HG02642 (cell line): ENCODE measurements at regions not wholly inside any gene's neighbourhood (a gene's known extent, or its start where the extent isn't known, plus 50 kb on each side); places are given as distances from the start of the nearest gene placed in this dataset.
"Not testable (repeated sequence)": the region's sequence is repeated elsewhere in the genome, so short reads cannot be mapped to it uniquely, and the experiment has no call there.

Experiments used
- ATAC-seq: cut with Tn5 transposase; IDR thresholded peaks from one replicate; pipeline ENCODE4 v1.9.1; 2021; ENCODE audit warnings: mild to moderate bottlenecking; ENCODE audit not compliant: unreplicated experiment, poor library complexity

GRCh38 chr18:27527856-27528255 lies 342.7 kb upstream of the CHST9 start:
- ATAC-seq: no peak

- no peak for ATAC-seq
Measured at GRCh38 chr18:27520401-27520800, 335.3 kb upstream of the CHST9 start.

GRCh38 chr18:27510036-27510633 lies 325.0 kb upstream of the CHST9 start:
- not testable (repeated sequence) for ATAC-seq

- ATAC-seq: no peak
Measured at GRCh38 chr18:27501671-27502070, 316.6 kb upstream of the CHST9 start.

- no peak for ATAC-seq
Measured at GRCh38 chr18:27500531-27500930, 315.4 kb upstream of the CHST9 start.

GRCh38 chr18:27497246-27497645 lies 312.1 kb upstream of the CHST9 start:
- no peak for ATAC-seq

- ATAC-seq: no peak
Measured at GRCh38 chr18:27493182-27493581, 308.1 kb upstream of the CHST9 start.

DNA sequence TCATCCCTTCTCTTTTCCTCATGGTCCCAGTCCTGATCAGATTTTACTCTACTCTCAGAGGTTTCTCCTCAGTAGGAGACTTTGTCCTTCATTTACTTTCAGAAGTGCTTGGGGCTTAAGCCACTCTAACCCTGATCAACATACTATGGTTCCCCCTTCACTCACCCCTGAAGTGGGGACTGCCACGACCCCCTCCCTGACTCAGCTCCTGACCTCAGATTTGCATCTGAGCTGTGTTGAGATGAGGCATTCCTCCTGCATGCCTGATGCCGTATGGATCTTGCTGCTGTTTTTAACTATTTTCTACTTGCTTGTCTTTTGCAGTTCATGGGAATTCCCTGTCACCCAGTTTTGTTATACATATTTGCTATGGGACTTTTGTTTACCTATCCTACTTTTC lies 306.7 kb upstream of the CHST9 start:
- ATAC-seq: no peak

GRCh38 chr18:27483276-27483675 lies 298.2 kb upstream of the CHST9 start:
- ATAC-seq: no peak

DNA sequence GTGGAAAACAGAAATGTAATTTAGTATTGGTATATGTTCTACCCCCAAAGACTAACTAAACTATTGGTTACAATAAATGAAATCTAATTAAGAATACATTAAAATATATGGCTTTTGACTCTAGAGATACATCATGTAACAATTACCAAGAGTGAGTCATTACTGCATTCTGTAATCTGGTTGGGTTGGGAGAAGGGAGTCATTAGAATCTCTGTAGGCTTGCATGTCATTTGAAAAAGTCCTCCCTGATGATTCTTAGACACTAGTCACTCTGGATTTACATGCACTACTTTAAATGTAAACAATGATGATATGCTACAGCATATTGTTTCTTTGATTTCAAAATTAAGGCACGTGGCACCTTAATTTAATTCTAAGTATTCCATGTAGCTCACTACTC lies 293.4 kb upstream of the CHST9 start:
- ATAC-seq: no peak

- no peak for ATAC-seq
Measured at GRCh38 chr18:27473318-27473717, 288.2 kb upstream of the CHST9 start.

DNA sequence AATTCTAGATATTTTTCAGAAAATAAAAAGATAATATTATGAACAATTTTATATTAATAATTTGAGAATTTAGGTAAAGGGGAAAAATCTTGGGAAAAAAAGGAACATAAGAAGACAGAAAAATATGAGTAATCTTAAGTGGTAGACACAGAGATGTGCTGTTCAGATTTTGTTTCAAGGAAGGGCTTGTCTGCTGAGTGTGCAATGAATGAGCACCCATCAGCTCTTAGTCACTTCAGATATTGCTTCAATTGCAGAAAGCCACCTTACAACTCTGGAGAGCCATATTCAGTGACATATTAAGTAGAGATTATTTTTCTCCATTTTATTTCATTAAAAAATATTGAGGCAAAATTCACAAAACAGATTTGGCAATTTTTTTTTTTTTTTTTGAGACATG lies 282.0 kb upstream of the CHST9 start:
- no peak for ATAC-seq

- no peak for ATAC-seq
Measured at GRCh38 chr18:27461957-27462356, 276.8 kb upstream of the CHST9 start.

GRCh38 chr18:27449104-27449503 lies 264.0 kb upstream of the CHST9 start:
- ATAC-seq: no peak

GRCh38 chr18:27447930-27448329 lies 262.8 kb upstream of the CHST9 start:
- ATAC-seq: no peak

DNA sequence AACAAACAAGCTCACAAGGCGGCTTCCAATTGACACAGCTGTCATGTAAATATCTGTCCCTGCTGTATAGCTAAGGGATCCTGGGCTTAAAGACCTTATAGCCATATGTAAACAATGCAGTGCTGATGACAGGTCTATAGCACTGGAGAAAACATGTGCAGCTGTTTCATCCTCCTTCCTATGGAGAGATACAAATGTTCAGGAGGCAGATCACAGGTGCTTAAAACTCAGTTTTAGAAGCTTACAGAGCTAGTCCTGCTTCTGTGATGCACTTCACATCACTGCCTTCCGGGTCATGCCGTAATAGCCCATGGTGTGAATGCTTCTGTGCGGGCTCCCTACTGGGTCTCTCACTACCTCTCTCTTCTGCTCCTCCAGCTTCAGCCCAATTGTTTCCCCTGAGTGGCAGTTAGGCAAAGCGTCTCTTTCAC lies 262.4 kb upstream of the CHST9 start:
- ATAC-seq: no peak

GRCh38 chr18:27430595-27430994 lies 245.5 kb upstream of the CHST9 start:
- no peak for ATAC-seq

DNA sequence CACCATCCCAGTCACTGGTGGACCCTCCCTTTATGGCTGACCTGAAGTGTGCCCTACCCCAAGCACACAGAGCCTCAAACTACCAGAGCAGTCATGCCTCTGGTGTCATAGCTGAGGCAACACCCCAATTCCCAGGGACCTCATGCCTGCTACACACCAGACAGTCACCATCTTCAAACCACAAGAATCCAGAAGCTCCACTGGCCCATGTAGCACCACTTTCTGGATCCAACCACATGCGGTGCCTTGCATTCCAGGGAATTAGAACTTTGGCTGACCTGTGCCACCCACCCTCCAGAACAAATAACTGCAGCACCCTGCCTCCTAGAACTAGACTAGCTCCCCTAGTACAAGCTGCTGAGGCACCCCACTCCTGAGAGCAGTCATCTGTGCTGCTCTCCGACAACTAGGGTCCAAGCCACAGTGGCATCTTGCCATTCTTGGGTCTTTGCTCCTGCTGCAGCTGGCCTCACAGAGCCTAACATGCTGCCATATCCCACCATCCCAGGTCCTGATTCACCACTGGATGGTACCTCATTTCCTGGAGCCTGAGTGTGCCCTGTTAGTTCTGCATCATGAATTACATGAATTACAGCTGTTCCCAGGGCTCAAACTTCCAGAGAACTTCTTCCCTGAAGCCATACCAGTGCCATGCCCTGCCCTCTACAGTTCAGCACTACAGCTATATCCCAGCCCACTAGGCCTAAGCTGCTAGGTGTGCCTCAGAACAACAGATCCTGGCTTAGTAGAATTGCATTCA lies 243.8 kb upstream of the CHST9 start:
- ATAC-seq: no peak

GRCh38 chr18:27428120-27428519 lies 243.0 kb upstream of the CHST9 start:
- ATAC-seq: no peak

DNA sequence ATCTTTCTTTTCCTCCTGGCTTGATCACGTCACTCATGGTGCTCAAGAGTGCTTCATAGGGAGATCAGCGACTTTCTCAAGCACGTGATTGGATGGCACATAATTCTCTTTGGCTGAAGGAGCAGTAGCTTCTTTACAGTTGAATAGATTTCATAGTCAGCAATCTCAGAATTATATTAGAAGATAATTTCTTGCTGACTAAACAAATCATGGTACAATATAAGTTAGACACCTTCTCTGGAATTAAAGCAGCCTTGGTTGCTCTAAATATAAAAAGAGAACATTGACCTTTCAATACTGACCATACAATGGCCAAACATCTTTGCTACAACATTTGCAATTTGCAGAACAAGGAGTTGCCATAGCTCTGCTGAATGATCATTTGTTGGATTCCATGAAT lies 238.5 kb upstream of the CHST9 start:
- ATAC-seq: no peak

DNA sequence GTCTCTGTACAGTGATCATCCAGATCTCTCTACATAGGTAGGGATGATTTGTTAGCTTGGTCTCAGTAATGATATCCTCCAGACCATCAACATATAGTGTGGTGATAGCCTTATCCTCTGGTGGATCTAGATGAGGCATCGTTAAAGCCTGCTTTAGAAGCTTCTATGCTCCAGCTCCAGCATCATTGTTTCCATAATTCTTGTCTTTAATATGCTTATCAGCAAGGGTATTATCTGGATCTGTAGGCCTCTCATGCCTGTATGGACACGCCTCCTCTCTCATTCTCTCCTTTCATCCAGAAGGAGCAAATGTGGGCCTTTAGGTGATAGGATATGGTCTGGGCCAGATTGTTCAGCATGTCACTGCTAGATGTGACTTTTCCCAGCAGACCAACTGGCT lies 234.5 kb upstream of the CHST9 start:
- ATAC-seq: no peak

- ATAC-seq: no peak
Measured at GRCh38 chr18:27415495-27415894, 230.4 kb upstream of the CHST9 start.
